ENCODE measurements at regions not wholly inside any gene's neighbourhood (a gene's known extent, or its start where the extent isn't known, plus 50 kb on each side); places are given as distances from the start of the nearest gene placed in this dataset.

DNA sequence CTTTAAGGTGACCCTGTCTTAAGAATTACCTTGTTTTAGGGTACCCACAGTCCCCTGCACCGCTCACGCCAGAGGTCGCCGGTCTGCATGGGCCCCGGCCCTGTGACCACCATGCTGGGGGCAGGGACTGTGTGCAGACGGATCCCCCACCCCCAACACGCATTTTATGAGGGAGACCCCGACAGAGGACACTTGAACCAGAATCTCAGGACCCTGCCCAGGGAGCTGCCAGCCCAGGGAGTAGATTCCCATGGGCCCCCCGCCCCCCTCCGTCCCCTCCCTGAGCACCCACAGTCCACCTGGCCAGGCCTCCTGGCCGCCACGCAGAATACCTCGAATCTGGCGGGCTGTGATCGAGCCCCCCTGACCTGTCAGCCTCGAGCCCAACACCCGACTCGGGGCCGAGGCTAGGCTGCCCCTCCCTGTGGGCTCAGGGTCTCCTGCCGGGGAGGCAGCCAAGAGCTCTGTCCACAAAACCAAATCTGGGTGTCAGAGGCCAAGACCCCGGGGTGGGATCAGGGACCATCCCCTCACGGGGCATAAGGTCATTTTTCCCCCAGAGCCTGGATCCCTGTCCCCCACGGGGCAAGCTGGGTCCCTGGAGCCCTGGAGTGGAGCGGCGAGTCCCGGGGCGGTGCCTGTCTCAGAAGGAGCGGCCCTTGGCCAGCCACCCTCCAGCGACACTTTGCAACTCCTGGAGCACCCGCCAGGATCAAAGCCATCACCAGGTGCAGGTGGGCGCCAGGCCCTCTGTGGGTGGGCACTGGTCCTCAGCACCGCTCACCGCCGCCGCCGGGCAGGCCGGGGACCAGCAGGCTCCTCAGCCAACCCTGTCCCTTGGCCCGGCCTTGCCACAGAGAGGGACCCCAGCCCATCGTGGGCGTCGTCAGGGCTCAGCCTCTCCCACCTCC, 155.8 kb upstream of the PKP2 start:
- TF ChIP-seq SUZ12 (IDR thresholded peaks at IDR 0.05) = no peak
- TF ChIP-seq TARDBP (IDR thresholded peaks at IDR 0.05) = no peak
- no peak for TF ChIP-seq ELF4 (IDR thresholded peaks at IDR 0.05)
- no peak for TF ChIP-seq ARNT (IDR thresholded peaks at IDR 0.05)
- TF ChIP-seq FOXM1 (IDR thresholded peaks at IDR 0.05; ENCODE audit: borderline replicate concordance) = no peak
